HG02938 (cell line): ENCODE measurements at regions not wholly inside any gene's neighbourhood (a gene's known extent, or its start where the extent isn't known, plus 50 kb on each side); places are given as distances from the start of the nearest gene placed in this dataset.

Experiments used
- ATAC-seq: cut with Tn5 transposase; IDR thresholded peaks from one replicate; pipeline ENCODE4 v1.9.1; 2021; ENCODE audit warnings: mild to moderate bottlenecking, moderate library complexity; ENCODE audit not compliant: unreplicated experiment

GRCh38 chr18:61222206-61222605, 111.0 kb upstream of the CDH20 start:
- no peak for ATAC-seq

GRCh38 chr18:61225336-61225735, 107.9 kb upstream of the CDH20 start:
- no peak for ATAC-seq

GRCh38 chr18:61236356-61237057, 96.7 kb upstream of the CDH20 start:
- no peak for ATAC-seq

- ATAC-seq = no peak
These were observed 95.7 kb upstream of the CDH20 start for GRCh38 chr18:61237529-61237928.

- no peak for ATAC-seq
These were observed 94.2 kb upstream of the CDH20 start for GRCh38 chr18:61239051-61239450.

GRCh38 chr18:61241260-61241853, 91.9 kb upstream of the CDH20 start:
- ATAC-seq = no peak

- no peak for ATAC-seq
These were observed 88.6 kb upstream of the CDH20 start for GRCh38 chr18:61244632-61245031.

GRCh38 chr18:61245276-61245675, 88.0 kb upstream of the CDH20 start:
- no peak for ATAC-seq

- ATAC-seq = no peak
These were observed 84.6 kb upstream of the CDH20 start for GRCh38 chr18:61248589-61248988.

- no peak for ATAC-seq
These were observed 76.9 kb upstream of the CDH20 start for GRCh38 chr18:61256291-61256690.

- ATAC-seq = no peak
These were observed 71.4 kb upstream of the CDH20 start for GRCh38 chr18:61261870-61262269.

GRCh38 chr18:61272793-61273192, 60.4 kb upstream of the CDH20 start:
- ATAC-seq = no peak

GRCh38 chr18:61273533-61273932, 59.7 kb upstream of the CDH20 start:
- no peak for ATAC-seq

GRCh38 chr18:61274416-61274960, 58.7 kb upstream of the CDH20 start:
- ATAC-seq = no peak

GRCh38 chr18:61277808-61278207, 55.4 kb upstream of the CDH20 start:
- no peak for ATAC-seq

GRCh38 chr18:61281431-61281830, 51.8 kb upstream of the CDH20 start:
- ATAC-seq = no peak

GRCh38 chr18:61282926-61283325, 50.3 kb upstream of the CDH20 start:
- ATAC-seq = no peak
